Thymus (tissue), 11 donors: ENCODE measurements at regions not wholly inside any gene's neighbourhood (a gene's known extent, or its start where the extent isn't known, plus 50 kb on each side); places are given as distances from the start of the nearest gene placed in this dataset.

ENCODE experiments used
- DNase-seq, 9 donors: peaks; one replicate each; pipeline ENCODE4 v3.0.0-alpha.2; 2013; ENCODE audit warnings: low spot score in 9 of 9, low read depth in 6 of 9, missing footprints in 1 of 9
- H3K27ac ChIP-seq, 2 donors: one replicate each; pipeline ENCODE4 v1.5.1; 2013; ENCODE audit warnings: control low read depth in 1 of 2, low read depth in 1 of 2, low read length in 1 of 2, mild to moderate bottlenecking in 1 of 2, moderate library complexity in 1 of 2
- H3K27me3 ChIP-seq, 2 donors: one replicate each; pipeline ENCODE4 v1.5.1; 2013; ENCODE audit warnings: low read length in 1 of 2; ENCODE audit not compliant: control insufficient read depth in 2 of 2, insufficient read depth in 1 of 2
- H3K36me3 ChIP-seq, 2 donors: one replicate each; pipeline ENCODE4 v1.5.1; 2013; ENCODE audit warnings: low read length in 1 of 2, mild to moderate bottlenecking in 1 of 2, moderate library complexity in 1 of 2; ENCODE audit not compliant: control insufficient read depth in 2 of 2, insufficient read depth in 2 of 2
- H3K4me1 ChIP-seq, 2 donors: one replicate each; pipeline ENCODE4 v1.5.1; 2013; ENCODE audit warnings: low read length in 2 of 2; ENCODE audit not compliant: control insufficient read depth in 2 of 2, insufficient read depth in 2 of 2
- H3K4me3 ChIP-seq, 2 donors: one replicate each; pipeline ENCODE4 v1.5.1; 2013; ENCODE audit warnings: low read length in 2 of 2, control low read depth in 1 of 2, mild to moderate bottlenecking in 1 of 2
- H3K9me3 ChIP-seq, 2 donors: one replicate each; pipeline ENCODE4 v1.5.1; 2013; ENCODE audit warnings: low read length in 1 of 2, mild to moderate bottlenecking in 1 of 2; ENCODE audit not compliant: control insufficient read depth in 2 of 2, insufficient read depth in 1 of 2
- WGBS: extraction: QIAGEN DNeasy Blood & Tissue Kit; methylation state at CpG from one replicate; pipeline ENCODE4 v1.1.7; 2013; 5-methylcytosine and 5-hydroxymethylcytosine counted together
- donor health status: healthy.

DNA sequence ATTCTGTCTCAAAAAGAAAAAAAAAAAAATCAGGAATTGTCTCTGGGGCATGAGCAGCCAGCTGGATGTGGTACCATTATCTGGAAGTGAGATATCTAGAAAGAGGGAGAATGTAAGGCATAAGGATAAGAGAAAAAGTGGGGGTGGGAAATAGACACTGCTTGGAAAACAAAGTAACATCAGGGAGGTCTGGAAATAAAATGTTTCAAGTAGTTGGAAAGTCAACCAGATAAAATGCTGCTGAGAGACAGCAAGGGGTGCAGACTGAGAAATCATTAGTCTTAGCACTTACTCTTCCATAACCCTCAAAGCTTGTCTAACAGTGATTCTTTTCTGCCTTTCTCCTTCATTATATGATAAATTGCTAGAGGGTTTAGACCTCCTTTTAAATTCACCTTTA, 159.7 kb upstream of the TBL1XR1 start:
- Histone ChIP-seq H3K27me3 (no peaks in the 10 kb centered on the region), H3K4me1 (peaks cover 28 to 53% of the 10 kb centered on the region in 2 donors), H3K9me3 (no peaks in the 10 kb centered on the region), H3K4me3 (no peak overlapping the region), H3K27ac (peak overlapping the region in 1 of 2 donors; percentile 97), H3K36me3 (no peaks in the 10 kb centered on the region)
- DNase-seq, result no peak

DNA sequence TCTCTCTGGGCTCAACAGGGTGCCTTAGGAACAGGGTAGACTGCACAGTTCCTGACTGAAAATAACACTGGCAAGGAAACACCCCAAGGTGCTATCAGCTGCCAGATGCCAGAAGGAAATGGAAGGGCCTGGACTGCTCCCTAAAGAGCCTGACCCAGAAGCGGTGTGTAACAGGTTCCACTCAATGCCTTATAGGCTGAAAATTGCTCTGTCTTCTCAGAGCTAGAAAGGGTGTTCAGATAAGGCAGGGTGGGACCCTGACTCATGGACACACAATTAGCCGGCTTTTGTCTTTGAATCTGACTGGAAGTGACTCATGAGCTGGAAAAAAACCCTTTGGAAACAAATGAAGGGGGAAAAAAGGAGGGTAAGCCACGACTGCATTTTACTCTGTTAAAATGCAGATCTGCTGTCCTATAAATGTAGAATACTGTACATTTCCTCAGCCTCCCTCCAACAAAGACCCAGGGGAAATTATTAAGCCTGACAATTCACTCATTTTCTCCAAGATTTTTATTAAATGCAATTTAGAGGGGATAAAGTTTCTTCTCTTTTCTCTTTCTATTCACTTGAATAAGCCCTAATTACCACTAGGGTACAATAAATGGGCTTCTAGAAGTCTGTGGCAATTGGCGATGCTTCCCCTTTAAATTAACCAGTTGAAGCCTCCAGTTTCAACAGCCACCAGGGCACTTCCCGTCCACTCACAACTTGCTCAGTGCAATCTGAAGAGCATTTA, 160.2 kb upstream of the TBL1XR1 start:
- Histone ChIP-seq H3K4me3 (peak overlapping the region in 1 of 2 donors; percentile 44), H3K36me3 (no peaks in the 10 kb centered on the region), H3K27ac (peak overlapping the region; percentile 86 to 97), H3K4me1 (peaks cover 28 to 55% of the 10 kb centered on the region in 2 donors), H3K27me3 (no peaks in the 10 kb centered on the region), H3K9me3 (no peaks in the 10 kb centered on the region)
- DNase-seq, result peak in 1 of 9 donors; percentile 40
- WGBS, result 62% methylated on average over 5 of the region's 5 CpGs

DNA sequence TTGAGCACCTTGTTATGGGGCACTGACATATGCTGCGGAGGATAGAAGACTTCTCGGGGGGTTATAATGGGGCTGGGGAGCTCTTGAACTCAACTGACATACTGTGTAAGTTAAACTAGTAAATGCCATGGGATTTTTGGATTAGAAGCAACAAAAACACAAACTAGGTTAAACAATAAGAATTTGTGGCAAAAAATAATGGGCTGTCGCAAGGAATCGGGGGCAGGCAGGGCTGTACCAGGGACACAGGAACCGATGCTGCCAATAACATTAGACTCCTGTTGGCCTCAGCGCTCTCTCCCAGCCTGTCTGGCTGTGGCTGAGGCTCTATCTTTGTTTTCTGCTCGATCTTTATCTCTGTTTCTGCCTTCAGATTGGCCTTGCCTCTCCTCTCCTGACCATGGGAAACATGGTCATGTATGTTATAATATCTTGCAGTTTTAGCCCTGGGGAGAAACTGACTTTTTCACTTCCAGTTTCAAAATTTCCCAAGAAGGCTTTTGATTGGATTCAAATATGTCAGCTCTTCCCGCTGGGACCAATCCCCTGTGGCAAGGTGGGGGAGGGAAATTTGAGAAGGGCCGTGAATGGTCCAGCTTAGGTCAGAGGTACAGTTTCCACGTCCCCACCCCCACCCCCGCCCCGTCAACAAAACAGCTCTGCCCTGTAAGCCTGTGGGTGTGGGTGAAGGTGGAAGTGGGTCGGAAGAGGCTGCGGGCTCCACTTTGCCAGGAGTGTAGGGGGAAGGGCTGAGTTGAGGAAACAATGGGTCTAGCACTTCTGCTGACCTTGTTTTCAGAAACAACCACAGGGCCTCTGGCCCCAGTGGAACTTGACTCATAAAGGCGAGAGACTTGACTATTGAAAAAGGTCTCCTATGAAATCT, 161.1 kb upstream of the TBL1XR1 start:
- 34% methylated on average over 15 of the region's 15 CpGs for WGBS
- Histone ChIP-seq H3K27ac (peak overlapping the region; percentile 86 to 97), H3K27me3 (no peaks in the 10 kb centered on the region), H3K36me3 (no peaks in the 10 kb centered on the region), H3K4me3 (peak overlapping the region; percentile 17 to 44), H3K4me1 (peaks cover 28 to 59% of the 10 kb centered on the region in 2 donors), H3K9me3 (peaks cover 0 to 3% of the 10 kb centered on the region in 2 donors)
- peak; percentile 45 to 87 (median 65) for DNase-seq

DNA sequence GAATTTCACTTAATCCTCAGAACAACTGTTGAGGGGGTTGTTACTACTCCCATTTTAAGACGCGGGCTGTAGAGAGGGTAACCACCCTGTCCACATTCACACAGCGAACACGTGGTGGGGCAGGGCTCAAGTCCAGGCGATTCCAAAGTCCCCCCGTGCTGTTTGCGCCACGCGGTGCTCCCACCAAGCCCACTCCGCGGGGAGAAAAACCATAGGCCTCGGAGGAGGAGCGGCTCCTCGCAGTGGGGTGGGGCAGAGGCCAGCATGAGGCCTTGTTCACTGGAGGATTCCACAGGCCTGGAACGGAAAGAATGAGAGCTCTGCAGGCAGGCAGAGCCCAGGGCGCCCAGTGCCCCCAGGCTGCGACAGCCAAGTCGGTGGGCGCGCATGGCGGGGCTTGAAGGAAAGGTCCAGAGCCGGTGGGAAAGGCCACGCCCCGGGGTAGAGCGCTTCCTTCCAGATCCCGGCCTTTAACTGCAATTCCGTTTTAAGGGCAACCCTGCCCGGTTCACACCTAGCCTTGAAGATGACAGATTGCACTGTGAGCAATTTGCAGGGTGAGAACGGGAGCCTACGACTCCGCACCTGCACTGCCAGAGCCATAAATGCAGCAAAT, 161.8 kb upstream of the TBL1XR1 start:
- WGBS, result 34% methylated on average over 31 of the region's 31 CpGs
- Histone ChIP-seq H3K4me1 (peaks cover 28 to 59% of the 10 kb centered on the region in 2 donors), H3K9me3 (peaks cover 0 to 3% of the 10 kb centered on the region in 2 donors), H3K4me3 (peak overlapping the region; percentile 44 to 51), H3K27ac (peak overlapping the region; percentile 83 to 97), H3K27me3 (no peaks in the 10 kb centered on the region), H3K36me3 (no peaks in the 10 kb centered on the region)
- peak in 7 of 9 donors; percentile 49 to 89 (median 70) for DNase-seq

DNA sequence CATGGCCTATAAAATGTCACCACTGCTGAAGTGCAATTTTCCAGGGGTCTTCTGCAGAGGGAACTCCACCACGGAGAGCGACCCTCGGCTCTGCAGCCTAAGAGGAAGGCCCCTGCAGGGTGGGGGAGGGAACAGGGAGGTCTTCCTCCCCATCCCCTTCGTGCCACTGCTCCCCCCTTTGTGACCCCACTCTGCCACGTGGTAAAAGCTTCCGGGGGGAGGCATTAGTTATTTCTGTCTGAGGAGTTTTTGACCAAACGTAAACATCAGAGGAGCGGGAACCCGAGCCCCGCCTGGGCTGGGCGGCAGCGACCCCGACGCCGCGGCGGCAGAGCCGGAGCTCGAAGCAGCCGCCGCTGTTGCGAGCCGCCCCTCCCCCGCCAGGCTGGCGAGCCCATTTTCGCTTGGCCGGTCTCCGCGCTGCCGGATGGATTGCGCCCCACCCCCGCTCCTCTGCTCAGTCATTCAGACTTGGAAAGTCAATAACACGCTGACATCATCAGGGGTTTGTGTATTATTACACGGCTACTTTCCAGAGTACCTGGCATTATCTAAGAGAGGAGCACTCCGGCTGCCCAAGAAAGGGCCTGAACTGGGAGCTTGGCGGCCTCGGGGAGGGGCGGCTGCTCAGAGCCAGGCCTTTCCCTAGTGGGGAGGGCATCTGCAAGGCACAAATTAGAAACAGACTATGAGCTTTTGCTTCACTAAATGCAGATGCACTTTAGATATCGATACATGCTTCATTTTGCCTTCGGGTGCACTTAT, 162.5 kb upstream of the TBL1XR1 start:
- H3K9me3 ChIP-seq, result peaks cover 0 to 3% of the 10 kb centered on the region in 2 donors
- under 1% methylated on average over 40 of the region's 40 CpGs for WGBS
- peaks cover 28 to 59% of the 10 kb centered on the region in 2 donors for H3K4me1 ChIP-seq

DNA sequence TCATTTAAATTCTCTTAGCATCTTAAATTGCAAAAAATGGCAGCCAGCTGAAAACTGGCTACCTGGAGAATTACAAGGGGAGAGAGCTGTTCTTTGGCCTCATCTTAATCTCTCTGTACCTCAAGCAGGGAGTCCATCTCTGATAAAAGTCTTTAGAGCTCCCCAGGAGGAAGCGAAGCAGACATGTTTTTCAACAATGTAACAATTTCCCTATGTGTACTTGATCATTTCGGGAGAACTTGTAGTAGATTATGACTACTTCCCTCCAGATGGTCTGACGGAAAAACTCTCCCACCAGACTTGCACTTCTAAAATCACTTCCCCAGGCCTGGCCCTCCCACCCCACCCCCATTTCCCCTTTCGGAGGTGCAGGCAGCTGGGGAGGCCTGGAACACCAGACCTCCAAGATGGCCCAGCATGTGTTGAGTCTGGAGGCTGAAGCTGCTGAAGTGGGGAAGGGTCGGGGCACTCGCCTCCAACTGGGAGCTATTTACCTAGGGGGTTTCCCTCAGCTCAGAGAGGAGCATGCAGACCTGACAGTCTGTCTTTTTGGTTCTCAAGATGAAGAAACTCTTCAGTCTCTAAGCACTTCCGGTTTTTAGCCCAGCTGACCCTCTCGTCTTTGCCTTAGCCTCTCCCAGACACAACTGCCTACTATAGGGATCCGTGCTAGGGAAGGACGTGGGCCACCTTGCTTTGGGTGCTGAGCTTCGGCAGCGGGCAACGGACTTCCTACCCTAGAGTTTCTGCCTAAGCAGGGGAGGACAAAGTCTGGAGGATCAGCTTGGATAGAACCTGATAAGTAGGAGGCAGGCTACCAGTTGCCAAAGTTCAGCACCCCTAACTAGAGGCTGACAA, 164.0 kb upstream of the TBL1XR1 start:
- WGBS, result 73% methylated on average over 13 of the region's 13 CpGs
- H3K4me3 ChIP-seq, result no peak overlapping the region
- no peaks in the 10 kb centered on the region for H3K27me3 ChIP-seq
- no peaks in the 10 kb centered on the region for H3K36me3 ChIP-seq
- peak overlapping the region; percentile 48 to 96 for H3K27ac ChIP-seq
- H3K9me3 ChIP-seq, result peaks cover 0 to 3% of the 10 kb centered on the region in 2 donors
- peak in 4 of 9 donors; percentile 30 to 61 (median 36) for DNase-seq
- peaks cover 28 to 59% of the 10 kb centered on the region in 2 donors for H3K4me1 ChIP-seq

More for the DNA sequence above, 162.5 kb upstream of the TBL1XR1 start:
- DNase-seq, result peak; percentile 89 to 98 (median 94)
- H3K27me3 ChIP-seq, result no peaks in the 10 kb centered on the region
- H3K27ac ChIP-seq, result peak overlapping the region; percentile 96 to 97
- H3K36me3 ChIP-seq, result no peaks in the 10 kb centered on the region
- peak overlapping the region; percentile 50 to 51 for H3K4me3 ChIP-seq

DNA sequence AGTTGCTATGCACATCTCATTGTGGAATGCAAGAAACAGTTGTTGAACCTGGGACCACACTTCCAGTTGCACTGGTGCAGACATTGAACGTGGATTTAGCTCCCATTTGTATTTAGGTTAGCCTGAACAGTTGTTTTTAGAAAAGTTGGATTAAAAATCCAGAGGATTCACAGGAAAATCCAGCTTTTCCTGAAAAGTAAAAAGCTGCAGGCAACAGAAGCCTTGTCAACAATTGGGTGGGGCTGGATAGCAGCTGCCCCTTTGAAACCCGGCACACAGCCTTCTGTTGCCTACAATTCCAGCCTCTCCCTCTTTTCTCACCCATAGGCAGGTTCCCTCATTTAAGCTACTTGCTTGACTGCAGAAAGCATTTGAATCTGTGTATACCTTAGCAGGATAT, 165.3 kb upstream of the TBL1XR1 start:
- H3K4me1 ChIP-seq, result peaks cover 24 to 49% of the 10 kb centered on the region in 2 donors
- no peaks in the 10 kb centered on the region for H3K27me3 ChIP-seq
- 96% methylated on average over 2 of the region's 2 CpGs for WGBS
- no peak overlapping the region for H3K4me3 ChIP-seq
- peaks cover 0 to 3% of the 10 kb centered on the region in 2 donors for H3K9me3 ChIP-seq
- H3K27ac ChIP-seq, result no peak overlapping the region
- DNase-seq, result no peak
- no peaks in the 10 kb centered on the region for H3K36me3 ChIP-seq

DNA sequence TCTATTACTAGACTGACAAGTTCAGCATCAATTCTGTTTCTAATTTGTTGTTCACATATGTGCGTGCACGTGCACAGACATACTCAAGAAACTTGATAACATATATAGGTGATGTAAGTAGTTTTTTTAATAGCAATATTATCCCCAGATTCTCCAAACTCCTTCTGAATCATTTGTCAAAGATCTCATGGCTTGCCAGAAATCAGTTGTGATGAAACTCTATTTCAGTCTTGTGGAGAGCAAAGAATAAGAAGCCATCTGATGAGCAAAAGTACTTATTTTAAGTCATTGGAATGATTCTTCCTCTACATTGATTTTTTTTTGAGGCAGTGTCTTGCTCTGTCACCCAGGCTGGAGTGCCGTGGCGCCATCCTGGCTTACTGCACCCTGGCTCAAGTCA, 167.0 kb upstream of the TBL1XR1 start:
- DNase-seq, result no peak
- Histone ChIP-seq H3K4me3 (no peak overlapping the region), H3K36me3 (no peaks in the 10 kb centered on the region), H3K4me1 (peaks cover 10 to 33% of the 10 kb centered on the region in 2 donors), H3K27ac (no peak overlapping the region), H3K27me3 (no peaks in the 10 kb centered on the region), H3K9me3 (peaks cover 0 to 3% of the 10 kb centered on the region in 2 donors)
- 98% methylated on average over 4 of the region's 4 CpGs for WGBS
